Coronary artery (tissue), 2 donors: ENCODE measurements at regions not wholly inside any gene's neighbourhood (a gene's known extent, or its start where the extent isn't known, plus 50 kb on each side); places are given as distances from the start of the nearest gene placed in this dataset.
A peak's percentile ranks its signal among the peaks of the same experiment; 100 is the strongest.

Source experiments
- DNase-seq: peaks from one replicate; pipeline ENCODE4 v3.0.0-alpha.2; 2017; ENCODE audit warnings: low spot score
- H3K27ac ChIP-seq, 2 donors: fragments of 200-600 bp; sonication (generic); one replicate each; pipeline ENCODE4 v1.5.1; 2016 to 2019
- H3K4me3 ChIP-seq: fragments of 200-600 bp; sonication (generic); 2 replicates; pipeline ENCODE4 v1.5.1; 2016; ENCODE audit warnings: mild to moderate bottlenecking, moderate library complexity
- CTCF ChIP-seq: fragments of 200-600 bp; sonication (generic); IDR thresholded peaks from one replicate; pipeline ENCODE4 v1.5.1; 2019; ENCODE audit warnings: antibody characterized with exemption

- Histone ChIP-seq H3K27ac (no peak overlapping the region), H3K4me3 (no peak overlapping the region)
- no peak for DNase-seq
- no peak for TF ChIP-seq CTCF
Observed at GRCh38 chr3:64803469-64803868, 115.7 kb upstream of the ADAMTS9 start.

GRCh38 chr3:64802460-64802859 lies 114.7 kb upstream of the ADAMTS9 start:
- no peak overlapping the region for H3K4me3 ChIP-seq
- H3K27ac ChIP-seq: no peak overlapping the region
- no peak for DNase-seq
- TF ChIP-seq CTCF: no peak

- no peak overlapping the region for H3K27ac ChIP-seq
- DNase-seq: no peak
- H3K4me3 ChIP-seq: no peak overlapping the region
- TF ChIP-seq CTCF: no peak
Observed at GRCh38 chr3:64801856-64802255, 114.1 kb upstream of the ADAMTS9 start.

GRCh38 chr3:64799606-64800005 lies 111.8 kb upstream of the ADAMTS9 start:
- DNase-seq: no peak
- H3K4me3 ChIP-seq: no peak overlapping the region
- no peak for TF ChIP-seq CTCF
- no peak overlapping the region for H3K27ac ChIP-seq

DNA sequence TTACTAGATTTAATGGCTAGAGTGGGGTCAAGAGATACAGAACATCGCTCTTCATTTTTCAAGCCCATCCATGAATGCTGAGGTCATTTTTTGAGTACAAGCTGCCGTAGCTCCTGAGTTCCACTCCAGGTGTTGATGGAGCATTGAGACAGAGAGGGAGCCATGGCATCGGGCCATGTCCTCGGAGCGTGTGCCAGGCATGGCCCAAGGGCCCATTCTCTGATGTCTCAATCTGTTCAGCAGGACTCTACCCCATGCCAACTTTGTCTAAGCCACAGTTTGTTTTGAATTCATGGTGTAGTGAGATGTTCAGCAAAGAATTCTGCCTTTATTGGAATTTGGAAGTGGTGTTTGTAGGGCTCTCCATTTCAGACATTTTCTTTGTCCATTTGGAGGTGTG lies 110.5 kb upstream of the ADAMTS9 start:
- Histone ChIP-seq H3K4me3 (no peak overlapping the region), H3K27ac (peak overlapping the region; percentile 28 to 38)
- no peak for TF ChIP-seq CTCF
- DNase-seq: no peak

DNA sequence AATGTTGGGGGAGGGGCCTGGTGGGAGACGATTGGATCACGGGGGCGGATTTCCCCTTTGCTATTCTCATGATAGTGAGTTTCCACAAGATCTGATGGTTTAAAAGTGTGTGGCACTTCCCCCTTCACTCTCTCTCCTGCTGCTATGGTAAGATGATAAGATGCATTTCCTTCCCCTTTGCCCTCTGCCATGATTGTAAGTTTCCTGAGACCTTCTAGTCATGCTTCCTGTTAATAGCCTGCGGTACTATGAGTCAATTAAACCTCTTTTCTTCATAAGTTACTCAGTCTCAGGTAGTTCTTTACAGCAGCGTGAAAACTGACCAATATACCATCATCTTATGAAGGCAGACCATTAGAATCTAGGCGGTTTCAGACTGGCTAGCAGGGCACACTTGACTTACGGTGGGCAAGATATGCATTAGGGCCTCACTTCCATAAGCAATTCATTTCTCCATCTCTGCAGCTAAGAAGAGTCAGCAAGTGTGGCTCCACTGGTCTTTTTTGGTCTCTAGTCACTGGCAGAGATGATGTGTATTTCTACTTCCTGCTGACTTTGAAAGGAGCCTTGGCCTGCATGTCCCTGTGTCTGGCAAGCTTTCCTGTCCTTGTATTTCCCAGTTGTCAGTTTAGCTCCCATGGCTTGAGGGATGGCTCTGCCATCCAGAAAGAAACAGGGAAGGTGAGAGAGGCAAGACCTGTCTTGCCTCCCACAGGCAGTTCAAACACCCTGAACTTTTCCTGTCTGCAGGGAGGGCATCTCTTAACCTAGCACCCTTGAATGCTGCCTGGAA lies 109.0 kb upstream of the ADAMTS9 start:
- Histone ChIP-seq H3K27ac (no peak overlapping the region), H3K4me3 (no peak overlapping the region)
- DNase-seq: no peak
- no peak for TF ChIP-seq CTCF

DNA sequence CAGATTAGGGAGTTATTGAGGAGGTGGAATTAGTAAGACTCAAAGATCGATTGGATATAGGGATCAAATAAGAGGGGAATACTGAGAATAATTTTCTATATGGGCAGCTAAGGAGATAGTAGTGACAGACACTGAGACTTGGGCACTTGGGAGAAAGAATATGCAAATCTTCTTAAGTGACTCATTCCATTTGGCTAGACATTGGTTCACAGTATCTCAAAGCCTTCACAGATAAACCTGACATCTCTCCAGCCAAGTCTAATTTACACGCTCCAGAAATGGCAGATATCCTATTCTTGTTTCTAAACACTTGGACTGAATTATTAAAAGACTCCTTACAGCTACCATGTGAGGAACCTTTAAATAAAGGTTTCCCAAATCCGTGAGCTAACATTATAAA lies 104.6 kb upstream of the ADAMTS9 start:
- DNase-seq: no peak
- Histone ChIP-seq H3K27ac (no peak overlapping the region), H3K4me3 (no peak overlapping the region)
- no peak for TF ChIP-seq CTCF
